ENCODE measurements at regions not wholly inside any gene's neighbourhood (a gene's known extent, or its start where the extent isn't known, plus 50 kb on each side); places are given as distances from the start of the nearest gene placed in this dataset.

- TF ChIP-seq POLR2A (IDR thresholded peaks at IDR 0.05) (no peak), CTCF (IDR thresholded peaks at IDR 0.05) (no peak)
These were observed 115.3 kb upstream of the RIOK3 start for GRCh38 chr18:23337599-23338444.
